ENCODE measurements at regions not wholly inside any gene's neighbourhood (a gene's known extent, or its start where the extent isn't known, plus 50 kb on each side); places are given as distances from the start of the nearest gene placed in this dataset.

DNA sequence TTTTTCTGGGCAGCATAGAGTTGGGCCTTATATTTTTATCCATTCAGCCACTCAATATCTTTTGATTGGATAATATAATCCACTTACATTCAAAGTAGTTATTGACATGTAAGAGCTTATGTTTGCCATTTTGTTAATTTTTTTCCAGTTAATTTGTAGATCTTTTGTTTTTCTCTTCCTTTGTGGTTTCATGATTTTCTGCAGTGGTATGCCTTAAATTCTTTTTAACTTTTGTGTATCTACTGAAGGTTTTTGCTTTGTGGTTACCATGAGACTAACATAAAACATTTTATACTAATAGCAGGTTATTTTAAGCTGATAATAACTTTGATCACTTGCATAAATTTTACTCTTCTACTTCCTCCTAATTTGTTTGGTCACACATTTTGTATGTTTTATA, 140.8 kb upstream of the GATB start:
- no peak for ATAC-seq
- TF ChIP-seq ZFP3 (CRISPR knock-in tag; IDR thresholded peaks at IDR 0.05) (no peak), ZNF8 (CRISPR knock-in tag; IDR thresholded peaks at IDR 0.05) (no peak), ARNTL (CRISPR knock-in tag; IDR thresholded peaks at IDR 0.05; ENCODE audit: borderline replicate concordance, low read depth) (no peak), TCF4 (CRISPR knock-in tag; IDR thresholded peaks at IDR 0.05; ENCODE audit: borderline replicate concordance) (no peak), ESRRG (CRISPR knock-in tag; IDR thresholded peaks at IDR 0.05) (no peak), CSDC2 (CRISPR knock-in tag; IDR thresholded peaks at IDR 0.05) (no peak), OSR1 (CRISPR knock-in tag; IDR thresholded peaks at IDR 0.05) (no peak), ZNF70 (CRISPR knock-in tag; IDR thresholded peaks at IDR 0.05) (no peak), ZNF565 (CRISPR knock-in tag; conservative IDR thresholded peaks at IDR 0.05; ENCODE audit: low read depth) (no peak), ZC3H10 (CRISPR knock-in tag; IDR thresholded peaks at IDR 0.05) (no peak), ZFP30 (CRISPR knock-in tag; IDR thresholded peaks at IDR 0.05) (no peak), RARB (CRISPR knock-in tag; IDR thresholded peaks at IDR 0.05) (no peak)
- TF ChIP-seq, protein P1, sequence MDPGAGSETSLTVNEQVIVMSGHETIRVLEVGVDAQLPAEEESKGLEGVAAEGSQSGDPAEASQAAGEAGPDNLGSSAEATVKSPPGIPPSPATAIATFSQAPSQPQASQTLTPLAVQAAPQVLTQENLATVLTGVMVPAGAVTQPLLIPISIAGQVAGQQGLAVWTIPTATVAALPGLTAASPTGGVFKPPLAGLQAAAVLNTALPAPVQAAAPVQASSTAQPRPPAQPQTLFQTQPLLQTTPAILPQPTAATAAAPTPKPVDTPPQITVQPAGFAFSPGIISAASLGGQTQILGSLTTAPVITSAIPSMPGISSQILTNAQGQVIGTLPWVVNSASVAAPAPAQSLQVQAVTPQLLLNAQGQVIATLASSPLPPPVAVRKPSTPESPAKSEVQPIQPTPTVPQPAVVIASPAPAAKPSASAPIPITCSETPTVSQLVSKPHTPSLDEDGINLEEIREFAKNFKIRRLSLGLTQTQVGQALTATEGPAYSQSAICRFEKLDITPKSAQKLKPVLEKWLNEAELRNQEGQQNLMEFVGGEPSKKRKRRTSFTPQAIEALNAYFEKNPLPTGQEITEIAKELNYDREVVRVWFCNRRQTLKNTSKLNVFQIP (CRISPR knock-in tag; IDR thresholded peaks at IDR 0.05; ENCODE audit: borderline replicate concordance, low read depth): no peak
- TF ChIP-seq, protein P2, sequence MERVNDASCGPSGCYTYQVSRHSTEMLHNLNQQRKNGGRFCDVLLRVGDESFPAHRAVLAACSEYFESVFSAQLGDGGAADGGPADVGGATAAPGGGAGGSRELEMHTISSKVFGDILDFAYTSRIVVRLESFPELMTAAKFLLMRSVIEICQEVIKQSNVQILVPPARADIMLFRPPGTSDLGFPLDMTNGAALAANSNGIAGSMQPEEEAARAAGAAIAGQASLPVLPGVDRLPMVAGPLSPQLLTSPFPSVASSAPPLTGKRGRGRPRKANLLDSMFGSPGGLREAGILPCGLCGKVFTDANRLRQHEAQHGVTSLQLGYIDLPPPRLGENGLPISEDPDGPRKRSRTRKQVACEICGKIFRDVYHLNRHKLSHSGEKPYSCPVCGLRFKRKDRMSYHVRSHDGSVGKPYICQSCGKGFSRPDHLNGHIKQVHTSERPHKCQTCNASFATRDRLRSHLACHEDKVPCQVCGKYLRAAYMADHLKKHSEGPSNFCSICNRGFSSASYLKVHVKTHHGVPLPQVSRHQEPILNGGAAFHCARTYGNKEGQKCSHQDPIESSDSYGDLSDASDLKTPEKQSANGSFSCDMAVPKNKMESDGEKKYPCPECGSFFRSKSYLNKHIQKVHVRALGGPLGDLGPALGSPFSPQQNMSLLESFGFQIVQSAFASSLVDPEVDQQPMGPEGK (CRISPR knock-in tag; IDR thresholded peaks at IDR 0.05; ENCODE audit: borderline replicate concordance): no peak
- TF ChIP-seq, protein P3, sequence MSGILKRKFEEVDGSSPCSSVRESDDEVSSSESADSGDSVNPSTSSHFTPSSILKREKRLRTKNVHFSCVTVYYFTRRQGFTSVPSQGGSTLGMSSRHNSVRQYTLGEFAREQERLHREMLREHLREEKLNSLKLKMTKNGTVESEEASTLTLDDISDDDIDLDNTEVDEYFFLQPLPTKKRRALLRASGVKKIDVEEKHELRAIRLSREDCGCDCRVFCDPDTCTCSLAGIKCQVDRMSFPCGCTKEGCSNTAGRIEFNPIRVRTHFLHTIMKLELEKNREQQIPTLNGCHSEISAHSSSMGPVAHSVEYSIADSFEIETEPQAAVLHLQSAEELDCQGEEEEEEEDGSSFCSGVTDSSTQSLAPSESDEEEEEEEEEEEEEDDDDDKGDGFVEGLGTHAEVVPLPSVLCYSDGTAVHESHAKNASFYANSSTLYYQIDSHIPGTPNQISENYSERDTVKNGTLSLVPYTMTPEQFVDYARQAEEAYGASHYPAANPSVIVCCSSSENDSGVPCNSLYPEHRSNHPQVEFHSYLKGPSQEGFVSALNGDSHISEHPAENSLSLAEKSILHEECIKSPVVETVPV (CRISPR knock-in tag; IDR thresholded peaks at IDR 0.05): no peak

DNA sequence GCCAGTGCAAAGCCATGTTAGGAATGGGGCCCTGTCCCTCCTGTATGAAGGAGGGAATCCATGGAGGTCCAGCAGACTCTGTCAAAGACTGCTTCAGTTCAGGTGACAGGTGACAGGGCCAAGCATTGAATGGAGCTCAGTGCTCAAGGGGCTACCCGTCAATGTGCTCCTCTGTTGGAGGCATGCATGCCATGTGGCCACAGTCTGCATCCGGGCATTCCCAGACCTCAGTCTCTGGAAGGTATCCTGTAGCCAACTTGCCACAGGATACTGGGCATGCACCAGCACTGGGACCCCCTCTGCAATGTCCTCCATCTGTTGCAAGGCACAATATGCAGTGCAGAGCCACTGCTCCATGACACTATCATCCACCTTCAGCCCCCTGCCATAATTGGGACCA, 136.1 kb upstream of the GATB start:
- TF ChIP-seq SNAI2 (CRISPR knock-in tag; IDR thresholded peaks at IDR 0.05) (no peak), ARNTL (CRISPR knock-in tag; IDR thresholded peaks at IDR 0.05; ENCODE audit: borderline replicate concordance, low read depth) (no peak), ZNF8 (CRISPR knock-in tag; IDR thresholded peaks at IDR 0.05) (no peak), TOX (CRISPR knock-in tag; IDR thresholded peaks at IDR 0.05; ENCODE audit: borderline replicate concordance) (no peak), CSDC2 (CRISPR knock-in tag; IDR thresholded peaks at IDR 0.05) (no peak), ZFP30 (CRISPR knock-in tag; IDR thresholded peaks at IDR 0.05) (no peak), GLIS3 (CRISPR knock-in tag; IDR thresholded peaks at IDR 0.05) (no peak), BACH2 (CRISPR knock-in tag; IDR thresholded peaks at IDR 0.05; ENCODE audit: borderline replicate concordance) (no peak), PPARA (CRISPR knock-in tag; IDR thresholded peaks at IDR 0.05; ENCODE audit: borderline replicate concordance) (no peak), OSR1 (CRISPR knock-in tag; IDR thresholded peaks at IDR 0.05) (no peak), ZFP3 (CRISPR knock-in tag; IDR thresholded peaks at IDR 0.05) (no peak), ISL1 (CRISPR knock-in tag; IDR thresholded peaks at IDR 0.05) (no peak), ESRRG (CRISPR knock-in tag; IDR thresholded peaks at IDR 0.05) (no peak), ZNF565 (CRISPR knock-in tag; conservative IDR thresholded peaks at IDR 0.05; ENCODE audit: low read depth) (no peak), ZNF70 (CRISPR knock-in tag; IDR thresholded peaks at IDR 0.05) (no peak), TCF4 (CRISPR knock-in tag; IDR thresholded peaks at IDR 0.05; ENCODE audit: borderline replicate concordance) (no peak)
- TF ChIP-seq, protein P1 (CRISPR knock-in tag; IDR thresholded peaks at IDR 0.05; ENCODE audit: borderline replicate concordance, low read depth): no peak
- TF ChIP-seq, protein P3 (CRISPR knock-in tag; IDR thresholded peaks at IDR 0.05): no peak
- TF ChIP-seq, protein P4, sequence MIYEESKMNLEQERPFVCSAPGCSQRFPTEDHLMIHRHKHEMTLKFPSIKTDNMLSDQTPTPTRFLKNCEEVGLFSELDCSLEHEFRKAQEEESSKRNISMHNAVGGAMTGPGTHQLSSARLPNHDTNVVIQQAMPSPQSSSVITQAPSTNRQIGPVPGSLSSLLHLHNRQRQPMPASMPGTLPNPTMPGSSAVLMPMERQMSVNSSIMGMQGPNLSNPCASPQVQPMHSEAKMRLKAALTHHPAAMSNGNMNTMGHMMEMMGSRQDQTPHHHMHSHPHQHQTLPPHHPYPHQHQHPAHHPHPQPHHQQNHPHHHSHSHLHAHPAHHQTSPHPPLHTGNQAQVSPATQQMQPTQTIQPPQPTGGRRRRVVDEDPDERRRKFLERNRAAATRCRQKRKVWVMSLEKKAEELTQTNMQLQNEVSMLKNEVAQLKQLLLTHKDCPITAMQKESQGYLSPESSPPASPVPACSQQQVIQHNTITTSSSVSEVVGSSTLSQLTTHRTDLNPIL (CRISPR knock-in tag; IDR thresholded peaks at IDR 0.05; ENCODE audit: low read depth): no peak
- TF ChIP-seq, protein P5, sequence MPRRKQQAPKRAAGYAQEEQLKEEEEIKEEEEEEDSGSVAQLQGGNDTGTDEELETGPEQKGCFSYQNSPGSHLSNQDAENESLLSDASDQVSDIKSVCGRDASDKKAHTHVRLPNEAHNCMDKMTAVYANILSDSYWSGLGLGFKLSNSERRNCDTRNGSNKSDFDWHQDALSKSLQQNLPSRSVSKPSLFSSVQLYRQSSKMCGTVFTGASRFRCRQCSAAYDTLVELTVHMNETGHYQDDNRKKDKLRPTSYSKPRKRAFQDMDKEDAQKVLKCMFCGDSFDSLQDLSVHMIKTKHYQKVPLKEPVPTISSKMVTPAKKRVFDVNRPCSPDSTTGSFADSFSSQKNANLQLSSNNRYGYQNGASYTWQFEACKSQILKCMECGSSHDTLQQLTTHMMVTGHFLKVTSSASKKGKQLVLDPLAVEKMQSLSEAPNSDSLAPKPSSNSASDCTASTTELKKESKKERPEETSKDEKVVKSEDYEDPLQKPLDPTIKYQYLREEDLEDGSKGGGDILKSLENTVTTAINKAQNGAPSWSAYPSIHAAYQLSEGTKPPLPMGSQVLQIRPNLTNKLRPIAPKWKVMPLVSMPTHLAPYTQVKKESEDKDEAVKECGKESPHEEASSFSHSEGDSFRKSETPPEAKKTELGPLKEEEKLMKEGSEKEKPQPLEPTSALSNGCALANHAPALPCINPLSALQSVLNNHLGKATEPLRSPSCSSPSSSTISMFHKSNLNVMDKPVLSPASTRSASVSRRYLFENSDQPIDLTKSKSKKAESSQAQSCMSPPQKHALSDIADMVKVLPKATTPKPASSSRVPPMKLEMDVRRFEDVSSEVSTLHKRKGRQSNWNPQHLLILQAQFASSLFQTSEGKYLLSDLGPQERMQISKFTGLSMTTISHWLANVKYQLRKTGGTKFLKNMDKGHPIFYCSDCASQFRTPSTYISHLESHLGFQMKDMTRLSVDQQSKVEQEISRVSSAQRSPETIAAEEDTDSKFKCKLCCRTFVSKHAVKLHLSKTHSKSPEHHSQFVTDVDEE (CRISPR knock-in tag; IDR thresholded peaks at IDR 0.05): no peak
- ATAC-seq: no peak
